Hepatocyte (in vitro differentiated cells): ENCODE measurements at regions not wholly inside any gene's neighbourhood (a gene's known extent, or its start where the extent isn't known, plus 50 kb on each side); places are given as distances from the start of the nearest gene placed in this dataset.

Experiments
- DNase-seq: peaks from one replicate; pipeline ENCODE4 v3.0.0-alpha.2; 2016; ENCODE audit warnings: low spot score
- H2AFZ ChIP-seq: fragments of 200-600 bp; sonication (generic); 2 replicates; pipeline ENCODE4 v1.6.0; 2016; ENCODE audit warnings: antibody characterized with exemption, mild to moderate bottlenecking
- H3K27ac ChIP-seq: fragments of 200-600 bp; sonication (generic); 2 replicates; pipeline ENCODE4 v1.5.1; 2016; ENCODE audit warnings: mild to moderate bottlenecking
- H3K27me3 ChIP-seq: fragments of 200-600 bp; sonication (generic); 2 replicates; pipeline ENCODE4 v1.6.1; 2016
- H3K36me3 ChIP-seq: fragments of 200-600 bp; sonication (generic); replicated peaks from 2 replicates; pipeline ENCODE4 v1.5.1; 2016; ENCODE audit warnings: low read depth; ENCODE audit not compliant: insufficient read depth
- H3K4me1 ChIP-seq: fragments of 200-600 bp; sonication (generic); 2 replicates; pipeline ENCODE4 v1.5.1; 2016; ENCODE audit warnings: mild to moderate bottlenecking, moderate library complexity; ENCODE audit not compliant: insufficient read depth
- H3K4me2 ChIP-seq: fragments of 200-600 bp; sonication (generic); 2 replicates; pipeline ENCODE4 v1.6.0; 2016
- H3K4me3 ChIP-seq: fragments of 200-600 bp; sonication (generic); 2 replicates; pipeline ENCODE4 v1.5.1; 2016; ENCODE audit warnings: mild to moderate bottlenecking
- H3K79me2 ChIP-seq: fragments of 200-600 bp; sonication (generic); 2 replicates; pipeline ENCODE4 v1.6.0; 2017; ENCODE audit warnings: mild to moderate bottlenecking
- H3K9me2 ChIP-seq: fragments of 200-600 bp; sonication (generic); replicated peaks from 2 replicates; pipeline ENCODE4 v1.6.0; 2017; ENCODE audit warnings: mild to moderate bottlenecking; ENCODE audit not compliant: insufficient read depth
- H3K9me3 ChIP-seq: fragments of 200-600 bp; sonication (generic); 2 replicates; pipeline ENCODE4 v1.5.1; 2016; ENCODE audit warnings: low read depth, mild to moderate bottlenecking
- H4K20me1 ChIP-seq: fragments of 200-600 bp; sonication (generic); 2 replicates; pipeline ENCODE4 v1.6.0; 2016; ENCODE audit warnings: mild to moderate bottlenecking; ENCODE audit not compliant: insufficient read depth, poor library complexity, severe bottlenecking
- EZH2 ChIP-seq: fragments of 200-600 bp; sonication (generic); IDR thresholded peaks from 2 replicates; pipeline ENCODE4 v1.6.1; 2016; ENCODE audit warnings: antibody characterized with exemption, mild to moderate bottlenecking, borderline replicate concordance
- EZH2phosphoT487 ChIP-seq: fragments of 200-600 bp; sonication (generic); IDR thresholded peaks from one replicate; pipeline ENCODE4 v1.6.1; 2018; ENCODE audit warnings: antibody characterized with exemption, mild to moderate bottlenecking, low read depth, moderate library complexity; ENCODE audit not compliant: unreplicated experiment, severe bottlenecking
- WGBS: methylation state at CpG from one replicate; pipeline ENCODE4 v1.1.6; 2016; ENCODE audit warnings: low lambda C conversion rate; ENCODE audit errors: missing lambda C conversion rate; 5-methylcytosine and 5-hydroxymethylcytosine counted together
- TF ChIP-seq, protein P1 (sequence below): fragments of 200-600 bp; sonication (generic); IDR thresholded peaks from 2 replicates; pipeline ENCODE4 v1.5.1; 2016; ENCODE audit warnings: antibody characterized with exemption, mild to moderate bottlenecking; ENCODE audit not compliant: poor library complexity

DNA sequence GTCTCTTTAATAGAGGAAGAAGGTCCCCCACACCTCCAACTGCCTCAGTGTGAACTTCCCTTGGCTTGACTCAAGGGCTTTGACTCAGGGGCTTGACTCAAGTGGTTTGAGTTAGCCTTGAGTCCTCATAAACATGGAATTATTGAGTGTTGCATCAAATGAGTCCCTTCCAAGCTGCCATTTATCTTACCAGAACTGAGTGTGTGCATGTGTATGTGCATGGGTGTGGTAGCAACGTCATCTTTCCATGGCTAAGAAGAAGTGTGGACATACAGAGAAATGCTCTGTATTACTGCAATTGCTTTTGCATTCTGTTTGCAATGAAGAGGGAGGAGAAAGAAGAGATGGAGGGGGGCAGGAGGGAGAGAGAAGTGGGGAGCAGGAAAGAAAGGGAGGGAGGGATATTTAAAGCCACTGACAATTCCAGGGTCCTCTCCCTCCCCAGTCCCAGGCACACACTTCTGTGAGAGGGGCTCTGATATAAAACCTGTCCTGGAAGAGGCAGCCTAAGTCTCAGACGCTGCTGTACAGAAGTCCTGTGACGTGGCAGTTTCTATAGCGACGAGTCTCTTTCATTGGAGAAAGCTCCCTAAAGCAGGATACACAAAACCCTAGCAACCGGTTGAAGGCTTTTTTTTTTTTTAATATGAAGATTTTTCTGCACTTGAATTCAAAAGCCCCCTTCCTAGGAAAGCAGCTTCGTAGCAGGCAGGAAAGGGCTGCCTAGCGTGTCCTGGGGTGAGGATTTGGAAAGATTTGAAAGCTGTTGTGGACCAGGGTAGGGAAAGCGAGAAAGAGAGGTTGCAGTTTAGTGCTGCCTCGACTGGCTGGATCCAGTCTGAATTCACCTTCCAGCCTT, 93.3 kb upstream of the MAP1B start:
- H3K9me3 ChIP-seq: no peaks in the 10 kb centered on the region
- WGBS: 60% methylated on average over 10 of the region's 10 CpGs
- H3K4me2 ChIP-seq: peak overlapping the region; percentile 47
- peak; percentile 78 for DNase-seq
- H3K4me1 ChIP-seq: peaks cover 11% of the 10 kb centered on the region
- H3K9me2 ChIP-seq: no peaks in the 10 kb centered on the region
- H3K4me3 ChIP-seq: no peak overlapping the region
- no peaks in the 10 kb centered on the region for H3K27me3 ChIP-seq
- TF ChIP-seq EZH2phosphoT487: no peak
- no peaks in the 10 kb centered on the region for H3K79me2 ChIP-seq
- H3K36me3 ChIP-seq: no peaks in the 10 kb centered on the region
- H2AFZ ChIP-seq: no peak overlapping the region
- no peaks in the 10 kb centered on the region for H4K20me1 ChIP-seq
- peak overlapping the region; percentile 70 for H3K27ac ChIP-seq

DNA sequence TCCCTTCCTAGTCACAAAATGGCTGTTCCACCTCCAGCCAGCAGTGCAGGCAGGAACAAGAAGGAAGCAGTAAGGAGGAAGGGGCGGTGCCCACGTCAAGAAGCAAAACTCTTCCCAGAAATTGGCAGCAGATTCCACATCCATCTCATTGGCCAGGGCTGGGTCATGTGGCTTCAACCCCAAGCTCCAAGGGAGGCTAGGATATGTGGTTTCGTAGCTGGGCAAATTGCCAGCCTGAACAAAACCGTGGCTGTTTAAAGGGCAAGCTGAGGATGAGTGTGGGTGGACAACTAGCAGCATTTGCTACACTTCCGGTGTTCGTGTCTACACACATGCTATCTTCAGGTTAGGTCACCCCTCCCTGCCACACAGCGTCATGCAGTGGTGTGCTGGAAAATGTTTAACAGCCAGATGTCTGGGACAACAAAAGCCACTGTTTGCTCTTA, 92.1 kb upstream of the MAP1B start:
- Histone ChIP-seq H3K4me3 (no peak overlapping the region), H3K9me3 (no peaks in the 10 kb centered on the region), H3K79me2 (no peaks in the 10 kb centered on the region), H3K36me3 (no peaks in the 10 kb centered on the region), H3K27me3 (no peaks in the 10 kb centered on the region), H4K20me1 (no peaks in the 10 kb centered on the region), H2AFZ (peak overlapping the region; percentile 3), H3K4me2 (no peak overlapping the region), H3K4me1 (peaks cover 11% of the 10 kb centered on the region), H3K9me2 (no peaks in the 10 kb centered on the region), H3K27ac (peak overlapping the region; percentile 70)
- WGBS: 60% methylated on average over 7 of the region's 7 CpGs
- TF ChIP-seq EZH2phosphoT487 (no peak), EZH2 (no peak)
- TF ChIP-seq, protein P1, sequence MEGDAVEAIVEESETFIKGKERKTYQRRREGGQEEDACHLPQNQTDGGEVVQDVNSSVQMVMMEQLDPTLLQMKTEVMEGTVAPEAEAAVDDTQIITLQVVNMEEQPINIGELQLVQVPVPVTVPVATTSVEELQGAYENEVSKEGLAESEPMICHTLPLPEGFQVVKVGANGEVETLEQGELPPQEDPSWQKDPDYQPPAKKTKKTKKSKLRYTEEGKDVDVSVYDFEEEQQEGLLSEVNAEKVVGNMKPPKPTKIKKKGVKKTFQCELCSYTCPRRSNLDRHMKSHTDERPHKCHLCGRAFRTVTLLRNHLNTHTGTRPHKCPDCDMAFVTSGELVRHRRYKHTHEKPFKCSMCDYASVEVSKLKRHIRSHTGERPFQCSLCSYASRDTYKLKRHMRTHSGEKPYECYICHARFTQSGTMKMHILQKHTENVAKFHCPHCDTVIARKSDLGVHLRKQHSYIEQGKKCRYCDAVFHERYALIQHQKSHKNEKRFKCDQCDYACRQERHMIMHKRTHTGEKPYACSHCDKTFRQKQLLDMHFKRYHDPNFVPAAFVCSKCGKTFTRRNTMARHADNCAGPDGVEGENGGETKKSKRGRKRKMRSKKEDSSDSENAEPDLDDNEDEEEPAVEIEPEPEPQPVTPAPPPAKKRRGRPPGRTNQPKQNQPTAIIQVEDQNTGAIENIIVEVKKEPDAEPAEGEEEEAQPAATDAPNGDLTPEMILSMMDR: no peak
- peak; percentile 58 for DNase-seq

DNA sequence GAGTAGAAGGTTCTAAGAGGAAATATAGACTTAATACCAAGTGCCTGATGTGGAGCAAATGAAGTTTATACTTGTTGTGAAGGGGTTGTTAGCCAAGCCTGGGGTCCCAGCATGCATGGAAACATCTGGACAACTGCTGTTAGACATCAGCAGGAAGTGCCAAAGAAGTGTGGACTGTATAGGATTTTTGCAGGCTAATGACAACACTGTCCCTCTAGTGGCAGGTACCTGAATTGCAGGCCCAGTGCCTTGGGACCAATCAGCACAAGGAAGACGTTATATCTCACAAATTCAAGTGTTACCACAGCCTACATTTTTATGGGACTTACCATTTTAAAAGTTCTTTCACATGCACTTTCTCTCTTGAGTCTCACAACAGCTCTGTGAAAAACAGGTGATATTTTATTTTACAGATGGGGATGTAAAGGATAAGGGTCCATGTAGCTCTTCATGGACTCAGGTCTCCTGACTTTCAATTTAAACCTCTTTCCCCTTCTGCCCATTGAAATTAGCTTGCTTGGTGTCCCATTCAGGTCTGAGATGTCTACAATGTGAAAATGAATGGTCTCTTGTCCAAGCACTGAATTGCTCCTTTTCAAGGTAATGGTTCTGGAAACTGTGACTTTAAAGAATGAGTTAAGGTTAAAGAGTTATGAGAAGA, 89.0 kb upstream of the MAP1B start:
- TF ChIP-seq, protein P1: peak; percentile 65
- TF ChIP-seq EZH2phosphoT487: no peak
- no peak for TF ChIP-seq EZH2
- Histone ChIP-seq H3K9me3 (no peaks in the 10 kb centered on the region), H3K4me1 (peaks cover 11% of the 10 kb centered on the region), H3K79me2 (no peaks in the 10 kb centered on the region), H3K4me3 (no peak overlapping the region), H4K20me1 (no peaks in the 10 kb centered on the region), H3K27ac (no peak overlapping the region), H3K4me2 (no peak overlapping the region), H3K27me3 (no peaks in the 10 kb centered on the region), H3K36me3 (no peaks in the 10 kb centered on the region), H3K9me2 (no peaks in the 10 kb centered on the region), H2AFZ (no peak overlapping the region)
- peak; percentile 67 for DNase-seq
- WGBS: 33% methylated on average over 1 of the region's 1 CpG
